Activated T-cell treated with anti-CD3 and anti-CD28 coated beads, Interleukin-2, amount 50 U/mL, for 72 hours (primary cell): ENCODE measurements at regions not wholly inside any gene's neighbourhood (a gene's known extent, or its start where the extent isn't known, plus 50 kb on each side); places are given as distances from the start of the nearest gene placed in this dataset.

Source experiments
- ATAC-seq, 2 donors: fragments of 150-1000 bp; cut with Tn5 transposase; replicated peaks in 1 of 2; 2 replicates each; pipeline ENCODE4 v1.10.0; 2021; ENCODE audit warnings: moderate library complexity in 2 of 2, mild to moderate bottlenecking in 1 of 2
- DNase-seq, 2 donors: peaks; one replicate each; pipeline ENCODE4 v3.0.0; 2021 to 2022; ENCODE audit warnings: mixed read lengths in 1 of 2
- H3K27ac Mint-ChIP-seq: one replicate; pipeline ENCODE4 v1.8.0; 2022; ENCODE audit warnings: mild to moderate bottlenecking, moderate library complexity, mixed read lengths
- H3K27me3 Mint-ChIP-seq: one replicate; pipeline ENCODE4 v1.8.0; 2022; ENCODE audit warnings: low read depth, mixed read lengths
- H3K36me3 Mint-ChIP-seq, 2 donors: one replicate each; pipeline ENCODE4 v1.8.0; 2022; ENCODE audit warnings: mixed read lengths in 2 of 2, mild to moderate bottlenecking in 1 of 2; ENCODE audit not compliant: insufficient read depth in 2 of 2
- H3K4me1 Mint-ChIP-seq: one replicate; pipeline ENCODE4 v1.8.0; 2022; ENCODE audit warnings: low read depth, mixed read lengths
- H3K4me3 Mint-ChIP-seq, 2 donors: one replicate each; pipeline ENCODE4 v1.8.0; 2022; ENCODE audit warnings: mild to moderate bottlenecking in 2 of 2, mixed read lengths in 2 of 2, moderate library complexity in 2 of 2
- H3K9me3 Mint-ChIP-seq, 2 donors: one replicate each; pipeline ENCODE4 v1.8.0; 2022; ENCODE audit warnings: mixed read lengths in 2 of 2

DNA sequence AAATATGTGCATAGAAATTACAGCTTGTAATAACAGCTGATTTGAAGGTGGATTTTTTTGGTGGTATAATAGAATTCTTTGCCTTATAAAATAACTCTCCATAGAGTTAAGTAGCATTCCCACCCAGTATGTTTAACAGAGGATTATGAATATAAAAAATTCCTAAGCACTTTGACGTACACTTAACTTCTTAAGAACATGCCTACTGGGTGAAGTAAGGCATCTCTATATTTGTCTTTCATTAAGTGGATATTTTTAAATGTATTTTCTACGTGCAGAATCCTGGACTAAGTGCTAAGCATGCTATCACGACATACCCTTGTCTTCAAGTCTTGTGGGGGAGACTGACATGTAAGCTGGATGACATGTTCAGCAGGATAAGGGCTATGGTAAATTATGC is 217.7 kb upstream of the BMPER start:
- DNase-seq (no peak), ATAC-seq (no peak)
- H3K27ac Mint-ChIP-seq, result no peak overlapping the region
- peaks cover 4 to 16% of the 10 kb centered on the region in 2 donors for H3K9me3 Mint-ChIP-seq
- no peaks in the 10 kb centered on the region for H3K27me3 Mint-ChIP-seq
- peaks cover 5% of the 10 kb centered on the region for H3K4me1 Mint-ChIP-seq
- no peak overlapping the region for H3K4me3 Mint-ChIP-seq
- peaks cover 5 to 9% of the 10 kb centered on the region in 2 donors for H3K36me3 Mint-ChIP-seq

DNA sequence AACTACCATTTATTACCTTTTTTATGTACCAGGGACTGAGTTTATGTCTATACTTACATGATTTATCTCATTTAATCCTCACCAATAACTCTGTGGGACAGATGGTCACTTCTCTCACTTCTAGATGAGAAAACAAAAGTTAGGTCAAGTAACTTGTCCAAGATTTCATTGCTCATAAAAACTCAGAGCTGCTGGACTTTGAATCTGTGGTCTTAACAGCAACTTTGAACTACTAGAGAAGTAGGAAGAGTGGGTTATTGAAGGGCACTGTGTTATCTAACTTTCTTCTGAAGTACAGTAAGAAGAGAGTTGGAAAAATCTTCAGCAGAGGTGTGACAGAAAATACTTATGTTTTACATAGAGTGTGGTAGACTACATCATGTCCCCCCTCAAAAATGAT is 214.2 kb upstream of the BMPER start:
- H3K4me3 Mint-ChIP-seq, result no peak overlapping the region
- no peak overlapping the region for H3K27ac Mint-ChIP-seq
- peaks cover 5% of the 10 kb centered on the region for H3K4me1 Mint-ChIP-seq
- ATAC-seq (no peak), DNase-seq (no peak)
- peaks cover 5 to 9% of the 10 kb centered on the region in 2 donors for H3K36me3 Mint-ChIP-seq
- H3K9me3 Mint-ChIP-seq, result peaks cover 6 to 15% of the 10 kb centered on the region in 2 donors
- H3K27me3 Mint-ChIP-seq, result no peaks in the 10 kb centered on the region

DNA sequence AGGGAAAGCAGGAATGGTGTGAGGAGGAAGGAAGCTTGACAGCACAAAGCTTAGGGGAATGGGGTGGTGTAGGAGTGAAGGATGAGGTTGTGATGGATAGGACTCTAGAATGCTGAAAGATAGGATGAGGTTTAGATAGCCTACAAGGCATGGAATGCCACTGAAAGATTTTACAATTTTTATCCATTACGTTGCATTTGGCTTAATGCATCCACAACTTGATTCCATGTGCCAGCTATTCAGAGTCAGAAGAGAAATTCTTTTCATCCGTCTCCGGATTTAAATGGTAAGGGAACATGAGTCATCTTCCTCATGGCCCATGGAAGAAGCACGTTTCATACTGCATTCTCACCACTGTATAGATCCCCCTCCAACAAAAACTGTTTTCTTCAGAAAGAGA is 212.4 kb upstream of the BMPER start:
- DNase-seq, result no peak
- Mint-ChIP-seq H3K9me3 (peaks cover 6 to 12% of the 10 kb centered on the region in 2 donors), H3K27ac (no peak overlapping the region)

DNA sequence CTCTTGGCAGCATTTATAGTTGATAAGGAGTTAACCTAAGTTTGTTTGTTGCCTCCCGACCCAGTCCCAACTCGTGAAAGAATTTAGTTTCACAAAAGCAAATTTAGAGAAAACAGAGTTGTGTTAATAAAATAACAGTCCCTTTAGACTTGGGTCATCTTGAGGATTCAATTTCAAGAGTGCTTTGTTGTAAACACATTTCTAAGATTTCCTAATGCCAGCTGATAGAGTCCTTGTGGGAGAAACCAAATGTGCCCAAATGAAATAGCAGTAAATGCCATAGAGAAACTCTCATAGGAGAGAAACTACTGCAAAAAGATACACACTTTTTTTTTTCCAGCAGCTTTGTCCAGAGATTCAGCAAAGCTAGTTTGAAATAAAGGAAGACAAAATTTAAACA is 211.3 kb upstream of the BMPER start:
- DNase-seq (no peak), ATAC-seq (no peak)
- Mint-ChIP-seq H3K36me3 (peaks cover 6 to 9% of the 10 kb centered on the region in 2 donors), H3K9me3 (peaks cover 10 to 13% of the 10 kb centered on the region in 2 donors), H3K4me1 (peaks cover 5% of the 10 kb centered on the region), H3K27ac (no peak overlapping the region), H3K27me3 (no peaks in the 10 kb centered on the region), H3K4me3 (no peak overlapping the region)

More for the DNA sequence above, 212.4 kb upstream of the BMPER start:
- Mint-ChIP-seq H3K4me1 (peaks cover 5% of the 10 kb centered on the region), H3K27me3 (no peaks in the 10 kb centered on the region), H3K36me3 (peaks cover 5 to 8% of the 10 kb centered on the region in 2 donors), H3K4me3 (no peak overlapping the region)
- ATAC-seq, result no peak

DNA sequence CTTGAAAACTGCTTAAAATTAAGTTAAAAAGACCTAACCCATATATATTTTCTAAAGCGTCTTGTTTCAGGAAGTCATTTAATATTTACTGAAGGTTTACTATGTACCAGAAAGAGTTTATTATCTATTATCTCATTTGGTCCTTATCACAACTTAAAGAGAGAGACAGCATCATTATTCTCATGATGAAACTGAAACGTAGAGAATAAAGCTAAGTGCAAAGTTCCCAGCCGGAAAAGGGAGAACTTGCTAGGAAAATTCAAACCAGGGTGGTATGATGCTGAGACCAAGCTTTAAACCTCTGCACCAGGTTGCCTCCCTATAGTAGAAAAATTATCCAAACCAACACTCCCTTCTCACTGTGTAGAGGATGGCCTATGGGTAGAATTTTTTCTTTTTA is 207.7 kb upstream of the BMPER start:
- no peak for DNase-seq
- H3K9me3 Mint-ChIP-seq, result peaks cover 16 to 22% of the 10 kb centered on the region in 2 donors
- H3K27me3 Mint-ChIP-seq, result no peaks in the 10 kb centered on the region
- H3K36me3 Mint-ChIP-seq, result peaks cover 10 to 20% of the 10 kb centered on the region in 2 donors
- H3K27ac Mint-ChIP-seq, result no peak overlapping the region
- H3K4me3 Mint-ChIP-seq, result no peak overlapping the region
- ATAC-seq, result no peak
- H3K4me1 Mint-ChIP-seq, result no peaks in the 10 kb centered on the region

DNA sequence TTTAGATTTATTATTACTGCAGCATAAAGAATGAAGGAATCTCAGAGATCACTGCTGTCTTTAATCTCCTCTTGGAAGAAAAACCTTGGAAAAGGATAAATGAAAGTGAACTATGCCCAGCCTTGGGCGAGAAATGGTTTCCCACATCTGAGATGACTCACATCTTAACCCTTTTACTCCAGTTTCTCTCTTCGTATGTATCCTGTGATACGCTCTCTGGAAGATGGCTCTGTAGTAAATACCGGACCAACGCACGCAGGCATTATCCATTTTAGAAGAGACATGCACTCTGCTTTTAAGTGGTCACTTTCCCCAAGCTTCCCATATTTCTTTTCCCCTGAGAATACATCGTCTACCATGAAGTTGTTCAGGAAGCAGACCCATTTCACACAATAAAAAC is 207.3 kb upstream of the BMPER start:
- Mint-ChIP-seq H3K9me3 (peaks cover 17 to 22% of the 10 kb centered on the region in 2 donors), H3K27ac (no peak overlapping the region), H3K36me3 (peaks cover 11 to 20% of the 10 kb centered on the region in 2 donors), H3K4me1 (no peaks in the 10 kb centered on the region), H3K27me3 (no peaks in the 10 kb centered on the region), H3K4me3 (no peak overlapping the region)
- ATAC-seq (no peak), DNase-seq (no peak)

DNA sequence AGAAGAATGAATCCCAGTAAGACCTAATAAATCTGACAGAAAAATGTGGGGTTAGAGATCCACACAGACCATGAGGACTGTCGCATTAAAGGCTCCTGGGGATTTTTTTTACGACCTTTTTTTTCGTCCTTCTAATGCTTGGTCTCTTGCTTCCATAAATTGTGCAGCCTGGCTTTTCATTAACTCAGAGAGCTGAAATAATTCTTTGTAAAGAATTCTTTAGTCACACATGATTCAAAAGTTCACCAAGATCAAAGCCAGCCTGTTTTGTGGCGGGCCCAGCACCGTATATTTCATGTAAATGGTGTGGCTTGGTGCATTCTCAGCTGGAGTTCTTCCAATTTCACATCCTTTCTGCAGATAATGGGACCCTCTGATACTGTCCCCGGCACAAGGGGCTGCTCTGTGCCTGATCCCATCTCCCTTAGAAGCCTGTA is 206.6 kb upstream of the BMPER start:
- peaks cover 12 to 20% of the 10 kb centered on the region in 2 donors for H3K36me3 Mint-ChIP-seq
- no peaks in the 10 kb centered on the region for H3K4me1 Mint-ChIP-seq
- H3K4me3 Mint-ChIP-seq, result no peak overlapping the region
- no peaks in the 10 kb centered on the region for H3K27me3 Mint-ChIP-seq
- no peak for ATAC-seq
- no peak for DNase-seq
- no peak overlapping the region for H3K27ac Mint-ChIP-seq
- H3K9me3 Mint-ChIP-seq, result peaks cover 17 to 24% of the 10 kb centered on the region in 2 donors

DNA sequence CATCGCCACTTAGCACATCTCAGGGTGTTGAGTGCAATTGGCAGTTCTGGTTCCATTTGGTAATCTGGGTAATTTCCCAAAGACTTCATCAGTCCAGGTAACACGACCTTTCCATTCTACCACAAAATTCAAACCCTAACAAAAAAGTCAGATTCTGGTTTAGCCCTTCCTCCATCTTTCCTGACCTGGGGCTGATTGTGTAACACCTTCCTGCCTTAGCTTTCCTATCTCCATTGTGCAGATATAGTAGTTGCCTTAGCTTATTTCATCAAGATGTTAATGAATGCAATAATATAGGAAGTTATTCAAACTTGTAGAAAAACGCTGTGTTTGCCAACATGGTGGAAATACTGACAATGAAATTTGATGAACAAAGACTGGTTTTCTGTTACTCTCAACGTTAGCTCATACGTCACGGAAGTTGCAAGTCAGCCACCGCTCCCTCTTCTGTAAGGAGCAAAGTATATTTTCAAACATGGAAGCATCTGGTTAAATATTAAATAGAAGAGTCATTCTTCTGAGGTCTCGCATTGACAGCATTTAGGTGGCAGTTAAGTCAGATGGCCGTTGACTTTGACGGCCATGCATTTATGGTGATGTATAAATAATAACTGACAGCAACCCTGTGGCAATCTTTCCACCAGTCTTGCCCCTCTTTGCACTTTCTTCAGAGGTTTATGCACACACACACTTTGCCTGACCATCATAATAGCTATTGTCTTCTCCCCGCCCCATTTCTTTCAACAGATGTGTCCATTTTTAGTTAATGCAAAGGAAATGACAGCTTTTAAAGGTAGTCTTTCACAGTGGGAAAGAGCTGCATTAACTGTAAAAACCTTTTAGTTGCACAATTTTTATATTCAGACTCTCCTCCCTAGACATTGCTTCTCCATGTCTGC is 205.1 kb upstream of the BMPER start:
- no peak overlapping the region for H3K4me3 Mint-ChIP-seq
- H3K27me3 Mint-ChIP-seq, result no peaks in the 10 kb centered on the region
- no peaks in the 10 kb centered on the region for H3K4me1 Mint-ChIP-seq
- no peak overlapping the region for H3K27ac Mint-ChIP-seq
- no peak for ATAC-seq
- peaks cover 19 to 24% of the 10 kb centered on the region in 2 donors for H3K9me3 Mint-ChIP-seq
- H3K36me3 Mint-ChIP-seq, result peaks cover 12 to 20% of the 10 kb centered on the region in 2 donors
- no peak for DNase-seq

DNA sequence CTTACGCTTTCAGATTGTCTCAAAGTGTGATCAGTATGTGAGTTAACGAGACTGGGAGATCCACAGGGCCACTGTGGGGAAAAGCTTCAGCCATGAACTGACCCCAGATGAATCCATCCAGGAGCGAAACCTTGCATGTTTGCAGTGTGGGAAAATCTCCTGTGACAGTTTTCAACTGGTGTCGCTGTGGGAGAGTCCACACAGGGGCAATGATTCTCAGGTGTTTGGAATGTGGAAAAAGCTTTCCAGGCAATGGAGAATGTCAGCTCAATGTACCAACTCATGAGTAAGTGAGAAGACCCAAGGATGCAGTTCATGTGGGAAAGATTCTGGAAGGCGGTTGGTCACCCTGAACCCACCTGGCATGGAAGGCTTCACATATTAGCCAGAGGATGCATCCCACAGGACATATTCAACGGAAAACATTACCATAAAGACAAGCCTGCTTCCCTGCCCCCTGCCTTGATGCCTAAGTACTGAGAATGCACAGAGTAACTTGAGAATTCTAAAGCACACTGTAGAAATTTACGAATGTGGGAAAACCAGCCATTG is 204.1 kb upstream of the BMPER start:
- Mint-ChIP-seq H3K4me3 (no peak overlapping the region), H3K4me1 (no peaks in the 10 kb centered on the region), H3K27me3 (no peaks in the 10 kb centered on the region), H3K9me3 (peaks cover 19 to 22% of the 10 kb centered on the region in 2 donors), H3K27ac (no peak overlapping the region), H3K36me3 (peaks cover 12 to 20% of the 10 kb centered on the region in 2 donors)
- ATAC-seq (no peak), DNase-seq (no peak)

DNA sequence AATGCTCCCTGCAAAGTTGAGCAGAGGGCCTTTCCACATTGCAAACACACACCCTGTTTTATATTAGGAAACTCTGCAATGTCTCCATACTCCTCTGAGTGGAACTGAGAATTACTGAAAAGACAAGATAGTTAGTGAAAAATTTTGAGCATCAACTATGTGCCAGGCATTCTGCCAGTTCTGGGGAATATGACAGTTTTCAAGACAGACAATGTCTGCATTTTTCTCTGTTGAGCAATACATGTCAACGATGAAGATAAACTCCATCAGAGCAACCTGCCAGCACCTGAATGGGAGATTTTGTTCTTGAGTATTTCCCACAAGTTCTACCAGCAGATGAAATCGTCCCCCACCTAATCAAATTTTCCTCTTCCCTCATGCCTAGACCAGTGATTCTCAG is 203.4 kb upstream of the BMPER start:
- Mint-ChIP-seq H3K36me3 (peaks cover 12 to 20% of the 10 kb centered on the region in 2 donors), H3K9me3 (peaks cover 19 to 22% of the 10 kb centered on the region in 2 donors)

DNA sequence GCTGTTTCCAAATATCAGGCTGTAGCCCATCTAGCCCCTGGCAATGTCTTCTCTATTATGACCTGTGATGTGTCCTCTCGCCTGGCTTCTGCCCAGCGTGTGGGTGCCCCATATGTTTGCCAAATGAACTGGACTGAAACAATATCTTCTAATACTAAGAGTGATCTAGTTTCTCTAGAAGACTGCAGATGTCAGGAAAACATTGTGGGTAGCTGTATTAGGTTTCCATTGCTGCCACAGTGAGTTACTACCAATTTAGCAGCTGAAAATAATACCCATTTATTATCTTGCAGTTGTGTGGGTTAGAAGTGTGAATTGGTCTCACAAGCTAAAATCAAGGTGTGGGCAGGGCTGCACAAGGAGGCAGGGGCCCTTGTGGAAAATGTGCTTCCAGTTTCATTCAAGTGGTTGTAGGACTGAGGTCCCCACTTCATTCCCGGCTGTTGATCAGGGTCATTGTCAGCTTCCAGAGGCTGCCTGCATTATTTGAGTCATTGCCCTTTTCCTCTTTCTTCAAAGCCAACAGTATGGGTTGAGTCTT is 202.8 kb upstream of the BMPER start:
- H3K9me3 Mint-ChIP-seq, result peaks cover 19 to 22% of the 10 kb centered on the region in 2 donors
- no peaks in the 10 kb centered on the region for H3K27me3 Mint-ChIP-seq
- no peak overlapping the region for H3K4me3 Mint-ChIP-seq
- H3K36me3 Mint-ChIP-seq, result peaks cover 12 to 20% of the 10 kb centered on the region in 2 donors
- H3K27ac Mint-ChIP-seq, result no peak overlapping the region
- DNase-seq (no peak), ATAC-seq (no peak)
- no peaks in the 10 kb centered on the region for H3K4me1 Mint-ChIP-seq

More for the DNA sequence above, 203.4 kb upstream of the BMPER start:
- Mint-ChIP-seq H3K27me3 (no peaks in the 10 kb centered on the region), H3K4me1 (no peaks in the 10 kb centered on the region), H3K27ac (no peak overlapping the region), H3K4me3 (no peak overlapping the region)
- ATAC-seq, result no peak
- DNase-seq, result no peak

DNA sequence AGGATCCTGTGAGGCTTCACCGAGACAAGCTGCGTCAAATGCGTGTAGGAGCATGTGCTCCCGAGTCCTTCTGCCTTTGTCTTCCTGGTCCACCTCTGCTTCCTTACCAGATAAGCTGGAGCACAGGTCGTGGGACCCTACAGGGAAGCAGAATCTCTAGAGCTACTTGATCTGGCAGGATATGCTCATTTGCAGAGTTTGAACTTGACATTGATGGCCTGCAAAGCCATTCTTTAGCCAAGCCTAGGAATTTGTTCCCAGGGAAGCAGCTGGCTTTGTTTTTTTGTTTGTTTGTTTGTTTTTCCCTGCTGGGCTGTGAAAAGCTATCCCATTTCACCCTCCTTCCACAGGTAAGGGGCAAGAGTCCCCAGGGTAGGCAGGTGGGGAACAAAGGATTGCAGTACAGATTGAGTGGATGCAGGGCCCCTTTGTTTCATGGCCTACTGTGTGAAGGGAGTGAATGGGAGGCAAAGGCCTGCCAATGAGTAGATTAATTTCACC is 200.0 kb upstream of the BMPER start:
- no peaks in the 10 kb centered on the region for H3K27me3 Mint-ChIP-seq
- H3K9me3 Mint-ChIP-seq, result peaks cover 10% of the 10 kb centered on the region in 2 donors
- ATAC-seq (no peak), DNase-seq (no peak)
- peaks cover 5 to 9% of the 10 kb centered on the region in 2 donors for H3K36me3 Mint-ChIP-seq
- H3K4me1 Mint-ChIP-seq, result no peaks in the 10 kb centered on the region
- H3K27ac Mint-ChIP-seq, result no peak overlapping the region
- no peak overlapping the region for H3K4me3 Mint-ChIP-seq

DNA sequence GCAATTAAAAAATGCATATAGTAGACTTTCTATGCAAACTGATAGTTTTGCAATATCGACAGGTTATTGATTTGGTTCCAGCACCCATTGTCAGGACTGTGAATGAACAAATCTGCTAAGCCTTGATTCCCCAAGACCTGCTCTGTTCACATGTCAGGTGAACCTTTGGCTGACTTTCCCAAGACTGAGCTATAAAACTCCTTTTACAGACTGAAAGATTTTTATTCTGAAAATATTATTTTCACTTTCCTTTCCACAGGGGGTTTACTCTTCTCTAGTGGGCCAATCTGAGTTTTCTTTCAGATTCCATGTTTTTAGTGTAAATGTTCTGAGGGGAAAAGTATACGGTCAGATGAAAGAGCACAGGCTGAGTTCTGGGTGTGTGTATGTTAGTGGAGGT is 199.2 kb upstream of the BMPER start:
- peaks cover 3 to 6% of the 10 kb centered on the region in 2 donors for H3K36me3 Mint-ChIP-seq
- H3K4me3 Mint-ChIP-seq, result no peak overlapping the region
- H3K27me3 Mint-ChIP-seq, result no peaks in the 10 kb centered on the region
- H3K27ac Mint-ChIP-seq, result no peak overlapping the region
- ATAC-seq, result no peak
- H3K4me1 Mint-ChIP-seq, result no peaks in the 10 kb centered on the region
- DNase-seq, result no peak
- peaks cover 8 to 9% of the 10 kb centered on the region in 2 donors for H3K9me3 Mint-ChIP-seq
